ENCODE measurements at regions not wholly inside any gene's neighbourhood (a gene's known extent, or its start where the extent isn't known, plus 50 kb on each side); places are given as distances from the start of the nearest gene placed in this dataset.

DNA sequence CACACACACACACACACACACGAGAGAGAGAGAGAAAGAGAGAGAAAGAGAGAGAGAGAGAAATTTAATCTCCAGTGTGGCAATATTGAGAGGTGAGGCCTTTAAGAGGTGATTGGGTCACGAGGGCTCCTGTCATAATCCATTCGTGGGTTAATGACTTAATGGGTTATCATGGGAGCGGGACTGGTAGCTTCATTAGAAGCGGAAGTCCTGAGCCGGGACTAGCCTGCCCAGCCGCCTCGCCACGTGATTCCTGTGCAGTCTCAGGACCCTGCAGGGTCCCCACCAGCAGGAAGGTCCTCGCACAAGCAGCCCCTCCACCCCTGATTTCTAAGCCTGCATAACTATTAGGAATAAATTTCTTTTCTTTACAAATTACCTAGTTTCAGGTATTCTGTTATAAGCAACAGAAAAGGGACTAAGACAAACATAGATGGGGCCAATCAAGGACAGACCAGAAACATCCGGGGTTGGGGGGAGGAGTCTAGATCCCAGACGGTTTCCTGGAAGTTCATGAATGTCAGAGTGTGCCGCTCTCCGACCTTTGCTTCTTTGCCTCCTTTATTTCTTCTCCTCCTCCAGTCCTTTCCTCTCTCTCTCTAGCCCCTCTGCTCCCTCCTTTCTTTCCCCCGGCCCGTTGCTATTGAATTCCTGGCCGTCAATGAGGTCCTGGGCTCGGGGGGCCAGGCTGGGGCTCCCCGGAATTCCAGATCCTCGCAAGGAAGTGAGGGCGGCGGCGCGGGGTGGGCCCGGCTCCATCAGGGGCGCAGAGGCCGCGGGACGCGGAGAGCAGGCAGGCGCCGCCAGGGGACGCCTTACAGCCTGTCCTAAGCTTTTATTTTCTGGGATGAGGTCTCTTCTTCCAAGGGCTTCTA is 146.8 kb downstream of the CYP26A1 start:
- no peak for TF ChIP-seq CTCF (IDR thresholded peaks at IDR 0.05)
- DNase-seq (ENCODE audit: low spot score) (no peak), ATAC-seq (ENCODE audit: low FRiP score) (no peak)

DNA sequence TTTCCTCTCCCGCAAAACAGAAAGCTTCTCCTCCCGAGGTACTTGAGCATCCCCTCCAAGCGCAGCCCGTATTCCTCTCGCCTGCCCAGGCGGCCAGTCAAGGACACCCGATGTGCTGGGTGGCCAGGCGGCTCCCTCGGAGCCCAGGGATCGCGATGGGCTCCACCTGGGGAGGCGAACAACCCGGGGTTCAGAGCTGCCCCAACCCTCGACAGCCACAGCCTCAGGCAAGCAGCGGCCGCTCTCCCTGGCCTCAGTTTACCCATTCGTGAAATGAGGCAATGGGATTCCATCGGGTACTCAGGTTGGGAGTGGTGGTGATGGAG is 147.4 kb downstream of the CYP26A1 start:
- no peak for TF ChIP-seq CTCF (IDR thresholded peaks at IDR 0.05)
- no peak for DNase-seq (ENCODE audit: low spot score)
- no peak for ATAC-seq (ENCODE audit: low FRiP score)

DNA sequence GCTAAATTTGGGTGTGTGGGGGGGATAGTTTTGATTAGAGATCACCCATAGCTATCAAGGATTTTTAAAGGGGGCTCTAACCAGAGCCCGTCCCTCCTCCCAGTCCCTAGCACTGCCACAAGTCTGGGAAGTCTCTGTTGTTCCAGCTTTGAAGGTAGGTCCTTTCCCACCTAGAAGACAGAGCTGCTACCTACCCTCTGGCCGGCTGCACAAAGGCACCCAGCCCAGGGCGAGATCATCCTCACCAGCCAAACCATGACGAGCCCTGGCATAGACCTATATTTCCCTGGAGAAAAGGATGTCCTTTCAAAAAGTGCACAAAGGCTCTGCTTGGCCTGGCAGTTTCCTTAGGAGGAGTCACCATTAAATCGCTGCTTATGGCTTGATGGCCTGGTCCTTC is 147.8 kb downstream of the CYP26A1 start:
- ATAC-seq (ENCODE audit: low FRiP score) (no peak), DNase-seq (ENCODE audit: low spot score) (no peak)
- no peak for TF ChIP-seq CTCF (IDR thresholded peaks at IDR 0.05)

DNA sequence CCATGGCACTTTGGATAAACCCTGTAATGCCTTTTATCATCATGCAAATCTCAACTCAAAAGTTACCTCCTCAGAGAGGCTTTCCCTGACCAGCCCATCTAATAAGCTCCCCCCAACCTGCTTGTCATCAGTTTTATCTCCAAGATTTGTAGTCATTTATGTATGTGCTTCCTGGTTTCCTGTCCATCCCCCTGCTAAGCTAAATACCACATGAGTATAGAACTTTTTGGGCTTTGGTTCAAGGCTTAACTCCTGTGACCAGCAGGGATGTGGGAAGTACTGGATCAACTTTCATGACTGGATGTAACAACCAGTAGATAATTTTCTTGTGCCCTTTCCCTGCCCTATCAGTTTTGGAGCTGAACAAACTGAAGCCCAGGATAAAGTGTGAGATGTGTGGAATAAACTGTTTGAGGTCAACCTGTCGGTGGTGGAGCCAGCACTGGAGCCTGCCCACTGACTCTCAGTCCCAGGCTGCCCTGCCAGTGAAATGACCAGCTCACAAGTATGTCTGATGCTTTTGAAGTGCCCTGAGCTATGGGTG is 148.6 kb downstream of the CYP26A1 start:
- no peak for TF ChIP-seq CTCF (IDR thresholded peaks at IDR 0.05)
- no peak for ATAC-seq (ENCODE audit: low FRiP score)
- DNase-seq (ENCODE audit: low spot score), result no peak

GRCh38 chr10:93222876-93223275 is 149.2 kb downstream of the CYP26A1 start:
- no peak for TF ChIP-seq CTCF (IDR thresholded peaks at IDR 0.05)
- no peak for ATAC-seq (ENCODE audit: low FRiP score)
- no peak for DNase-seq (ENCODE audit: low spot score)

DNA sequence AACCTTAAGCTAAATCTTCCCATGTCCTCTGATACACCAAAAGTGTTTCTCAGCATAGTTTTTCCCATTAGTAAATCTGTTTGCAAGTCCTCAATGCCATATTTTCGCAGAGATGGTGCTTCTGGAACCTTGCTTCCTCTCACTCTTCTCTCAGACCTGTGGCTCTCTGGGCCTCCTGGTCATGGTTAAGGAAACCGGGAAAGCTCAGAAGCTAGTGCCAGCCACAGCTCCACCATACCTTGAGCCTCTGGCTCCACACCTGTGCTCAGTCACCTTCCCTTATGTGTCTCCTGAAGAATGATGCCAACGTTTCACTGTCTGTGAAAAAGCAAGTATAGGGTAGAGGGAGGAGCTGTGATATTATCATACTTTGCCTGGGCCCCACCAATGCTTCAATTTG is 149.6 kb downstream of the CYP26A1 start:
- no peak for TF ChIP-seq CTCF (IDR thresholded peaks at IDR 0.05)
- ATAC-seq (ENCODE audit: low FRiP score) (no peak), DNase-seq (ENCODE audit: low spot score) (no peak)

All from omental fat pad (tissue), 3 donors.